ENCODE measurements at regions not wholly inside any gene's neighbourhood (a gene's known extent, or its start where the extent isn't known, plus 50 kb on each side); places are given as distances from the start of the nearest gene placed in this dataset.

GRCh38 chr5:125219710-125220109, 473.3 kb upstream of the ZNF608 start:
- CTCF ChIA-PET: interaction anchor here (0.8 kb wide), 1 partner anchor 8 kb away, joined by 3 read pairs; no protein-coding TSS in a partner anchor
- intact Hi-C loops (cut with micrococcal nuclease; ENCODE audit: unreplicated experiment) (no loop called here), in situ Hi-C loops (cut with MboI) (no loop called here)
- Histone ChIP-seq H3K27ac (ENCODE audit: control insufficient read depth, insufficient read depth) (no peak overlapping the region), H2AFZ (ENCODE audit: control insufficient read depth, low read depth, low read length) (no peak overlapping the region), H3K4me1 (ENCODE audit: control insufficient read depth, insufficient read depth, low read length) (no peaks in the 10 kb centered on the region), H3K4me3 (no peak overlapping the region), H3K9ac (ENCODE audit: control insufficient read depth, insufficient read depth, low read length) (no peak overlapping the region), H3K36me3 (ENCODE audit: control insufficient read depth in 2 of 2, insufficient read depth in 2 of 2, low read length in 1 of 2) (no peaks in the 10 kb centered on the region), H3K27me3 (replicated peaks in 1 of 2; ENCODE audit: control insufficient read depth in 2 of 2, insufficient read depth in 2 of 2, low read length in 1 of 2) (no peaks in the 10 kb centered on the region), H3K4me2 (ENCODE audit: control insufficient read depth, insufficient read depth) (no peak overlapping the region), H3K79me2 (ENCODE audit: control insufficient read depth, insufficient read depth, low read length) (no peaks in the 10 kb centered on the region), H3K9me3 (replicated peaks; ENCODE audit: control insufficient read depth, insufficient read depth, low read length) (no peaks in the 10 kb centered on the region), H4K20me1 (ENCODE audit: control insufficient read depth, insufficient read depth) (no peaks in the 10 kb centered on the region)
- SMC1A ChIA-PET (ENCODE audit: uncharacterized antibody, unreplicated experiment): no interaction called here
- BruUV-seq (replicated peaks): no TSS peak
- DNase-seq (ENCODE audit: low read depth, low spot score) (no peak), FAIRE-seq (no peak), ATAC-seq (peak; percentile 34; the same call in 1 of the 3 replicates)
- POLR2A ChIA-PET: no interaction called here
- RAD21 ChIA-PET (ENCODE audit: unreplicated experiment): no interaction called here
- TF ChIP-seq HDAC6 (IDR thresholded peaks at IDR 0.05; ENCODE audit: unreplicated experiment): no peak
- TF ChIP-seq NKRF (conservative IDR thresholded peaks at IDR 0.05): no peak
- TF ChIP-seq CHD2 (IDR thresholded peaks at IDR 0.05; ENCODE audit: borderline replicate concordance, low read depth, low read length): no peak
- no peak for TF ChIP-seq TCF7 (IDR thresholded peaks at IDR 0.05; ENCODE audit: borderline replicate concordance)
- TF ChIP-seq ZNF592 (IDR thresholded peaks at IDR 0.05): no peak
- TF ChIP-seq CEBPZ (IDR thresholded peaks at IDR 0.05; ENCODE audit: low read depth, low read length): no peak
- no peak for TF ChIP-seq NFYB (IDR thresholded peaks at IDR 0.05; ENCODE audit: insufficient read depth, low read depth, low read length)
- TF ChIP-seq E2F8 (IDR thresholded peaks at IDR 0.05; ENCODE audit: low read depth, partially characterized antibody): no peak
- no peak for TF ChIP-seq PAX5 (IDR thresholded peaks at IDR 0.05; ENCODE audit: borderline replicate concordance, low read depth, low read length)
- TF ChIP-seq ATF3 (IDR thresholded peaks at IDR 0.05; ENCODE audit: borderline replicate concordance, extremely low read depth, low read depth, low read length): no peak
- TF ChIP-seq HDGF (IDR thresholded peaks at IDR 0.05): no peak
- no peak for TF ChIP-seq GATAD2B (conservative IDR thresholded peaks at IDR 0.05; ENCODE audit: low read depth)

Measured in GM12878 (cell line).